Endothelial cell (in vitro differentiated cells): ENCODE measurements at regions not wholly inside any gene's neighbourhood (a gene's known extent, or its start where the extent isn't known, plus 50 kb on each side); places are given as distances from the start of the nearest gene placed in this dataset.

ENCODE experiments used
- DNase-seq: peaks from one replicate; pipeline ENCODE4 v3.0.0; 2021; ENCODE audit warnings: low spot score
- H3K27ac Mint-ChIP-seq: one replicate; pipeline ENCODE4 v1.8.0; 2021; ENCODE audit warnings: mixed read lengths, inconsistent platforms; ENCODE audit not compliant: unreplicated experiment
- H3K27me3 Mint-ChIP-seq: one replicate; pipeline ENCODE4 v1.8.0; 2021; ENCODE audit warnings: mild to moderate bottlenecking, moderate library complexity, mixed read lengths, inconsistent platforms; ENCODE audit not compliant: unreplicated experiment
- H3K36me3 Mint-ChIP-seq: one replicate; pipeline ENCODE4 v1.8.0; 2021; ENCODE audit warnings: mild to moderate bottlenecking, low read depth, mixed read lengths, inconsistent platforms; ENCODE audit not compliant: unreplicated experiment
- H3K4me1 Mint-ChIP-seq: one replicate; pipeline ENCODE4 v1.8.0; 2021; ENCODE audit warnings: mild to moderate bottlenecking, mixed read lengths, inconsistent platforms; ENCODE audit not compliant: unreplicated experiment
- H3K4me3 Mint-ChIP-seq: one replicate; pipeline ENCODE4 v1.8.0; 2021; ENCODE audit warnings: mild to moderate bottlenecking, mixed read lengths, inconsistent platforms; ENCODE audit not compliant: unreplicated experiment
- H3K9me3 Mint-ChIP-seq: one replicate; pipeline ENCODE4 v1.8.0; 2021; ENCODE audit warnings: mixed read lengths, inconsistent platforms; ENCODE audit not compliant: unreplicated experiment
- TF ChIP-seq, protein P1 (sequence below): fragments of 200-600 bp; sonication (generic); IDR thresholded peaks from one replicate; pipeline ENCODE4 v1.5.0; 2021; ENCODE audit warnings: antibody characterized with exemption; ENCODE audit not compliant: unreplicated experiment

DNA sequence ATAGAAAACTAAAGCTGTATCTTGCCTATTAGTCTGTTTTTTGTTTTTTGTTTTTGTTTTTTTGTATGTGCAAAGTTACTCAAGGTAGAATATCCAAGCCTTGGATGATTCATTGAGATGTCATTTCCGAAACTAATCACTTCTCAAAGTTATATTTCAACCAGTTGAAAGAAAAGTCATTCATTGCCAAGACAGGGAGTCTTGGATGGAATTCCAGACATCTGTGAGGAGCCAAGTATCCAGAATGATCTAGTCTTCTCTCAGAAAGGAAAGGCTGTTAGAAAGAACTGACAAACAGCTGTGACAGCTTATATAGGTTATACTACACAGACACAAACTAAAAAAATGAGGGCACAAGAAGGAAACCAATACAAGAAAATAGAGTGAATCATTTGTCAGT lies 141.1 kb upstream of the NDST3 start:
- Mint-ChIP-seq H3K9me3 (no peaks in the 10 kb centered on the region), H3K4me3 (no peak overlapping the region), H3K27me3 (no peaks in the 10 kb centered on the region), H3K4me1 (peaks cover 6% of the 10 kb centered on the region), H3K36me3 (no peaks in the 10 kb centered on the region), H3K27ac (no peak overlapping the region)
- no peak for DNase-seq
- TF ChIP-seq, protein P1, sequence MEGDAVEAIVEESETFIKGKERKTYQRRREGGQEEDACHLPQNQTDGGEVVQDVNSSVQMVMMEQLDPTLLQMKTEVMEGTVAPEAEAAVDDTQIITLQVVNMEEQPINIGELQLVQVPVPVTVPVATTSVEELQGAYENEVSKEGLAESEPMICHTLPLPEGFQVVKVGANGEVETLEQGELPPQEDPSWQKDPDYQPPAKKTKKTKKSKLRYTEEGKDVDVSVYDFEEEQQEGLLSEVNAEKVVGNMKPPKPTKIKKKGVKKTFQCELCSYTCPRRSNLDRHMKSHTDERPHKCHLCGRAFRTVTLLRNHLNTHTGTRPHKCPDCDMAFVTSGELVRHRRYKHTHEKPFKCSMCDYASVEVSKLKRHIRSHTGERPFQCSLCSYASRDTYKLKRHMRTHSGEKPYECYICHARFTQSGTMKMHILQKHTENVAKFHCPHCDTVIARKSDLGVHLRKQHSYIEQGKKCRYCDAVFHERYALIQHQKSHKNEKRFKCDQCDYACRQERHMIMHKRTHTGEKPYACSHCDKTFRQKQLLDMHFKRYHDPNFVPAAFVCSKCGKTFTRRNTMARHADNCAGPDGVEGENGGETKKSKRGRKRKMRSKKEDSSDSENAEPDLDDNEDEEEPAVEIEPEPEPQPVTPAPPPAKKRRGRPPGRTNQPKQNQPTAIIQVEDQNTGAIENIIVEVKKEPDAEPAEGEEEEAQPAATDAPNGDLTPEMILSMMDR, result no peak

DNA sequence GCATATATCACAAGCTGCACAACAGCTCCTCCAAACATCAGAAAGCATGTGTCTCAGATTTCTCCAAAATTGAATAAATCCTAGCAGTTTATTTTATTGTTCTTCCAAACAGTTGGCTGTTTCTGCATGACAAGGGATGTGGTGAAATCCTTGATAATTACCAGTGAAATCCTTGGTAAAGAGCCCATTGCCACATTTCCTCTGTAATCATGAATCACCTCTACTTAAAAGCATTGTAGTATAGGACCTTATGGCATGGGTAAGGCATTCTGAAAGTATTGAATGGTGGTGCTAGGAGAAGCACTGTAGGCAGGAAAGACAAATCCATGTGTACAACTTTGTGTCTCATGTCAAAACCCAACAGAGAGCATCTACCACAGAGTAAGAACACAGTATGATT lies 135.8 kb upstream of the NDST3 start:
- TF ChIP-seq, protein P1, result no peak
- Mint-ChIP-seq H3K4me3 (no peak overlapping the region), H3K36me3 (no peaks in the 10 kb centered on the region), H3K9me3 (no peaks in the 10 kb centered on the region), H3K27me3 (no peaks in the 10 kb centered on the region), H3K4me1 (no peaks in the 10 kb centered on the region), H3K27ac (no peak overlapping the region)
- DNase-seq, result no peak

DNA sequence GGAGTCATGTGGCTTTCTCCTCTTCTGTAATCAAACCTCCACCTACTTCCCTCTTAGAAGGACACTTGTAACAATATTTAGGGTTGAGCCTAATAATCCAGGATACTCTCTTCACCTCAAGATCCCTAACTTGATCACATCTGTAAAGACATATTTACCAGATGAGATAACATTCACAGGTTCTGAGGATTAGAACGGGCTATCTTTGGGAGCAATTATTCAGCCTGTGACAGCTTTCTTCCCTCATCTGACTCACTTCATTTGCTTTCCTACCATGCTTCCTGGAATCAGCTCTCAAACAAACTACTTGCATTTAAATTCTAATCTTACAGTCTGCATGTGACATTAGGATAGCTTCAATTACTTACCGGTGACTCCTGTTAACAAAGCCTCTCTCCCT lies 133.5 kb upstream of the NDST3 start:
- Mint-ChIP-seq H3K9me3 (no peaks in the 10 kb centered on the region), H3K36me3 (no peaks in the 10 kb centered on the region), H3K4me1 (peaks cover 2% of the 10 kb centered on the region), H3K27ac (no peak overlapping the region), H3K4me3 (no peak overlapping the region), H3K27me3 (no peaks in the 10 kb centered on the region)
- no peak for DNase-seq
- TF ChIP-seq, protein P1, result no peak

DNA sequence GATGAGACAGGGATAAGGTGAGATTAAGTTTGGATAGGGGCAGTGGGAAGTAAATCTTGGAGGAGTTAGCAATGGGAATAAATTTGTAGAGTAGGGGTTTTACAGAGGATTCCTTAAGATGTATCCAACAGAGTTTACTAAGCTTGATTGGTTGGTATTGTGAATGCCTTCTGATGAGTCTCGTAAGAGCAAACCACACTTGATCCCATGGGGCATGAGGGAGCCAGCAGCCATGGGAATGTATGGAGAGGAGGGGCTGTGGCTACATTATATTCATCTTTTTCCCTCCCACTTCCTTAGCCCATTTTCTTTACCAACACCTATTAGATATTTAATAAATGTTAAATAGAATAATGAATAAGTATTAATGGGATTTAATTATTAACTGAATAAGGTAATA lies 126.6 kb upstream of the NDST3 start:
- H3K27me3 Mint-ChIP-seq, result no peaks in the 10 kb centered on the region
- DNase-seq, result no peak
- H3K4me3 Mint-ChIP-seq, result no peak overlapping the region
- H3K9me3 Mint-ChIP-seq, result no peaks in the 10 kb centered on the region
- H3K27ac Mint-ChIP-seq, result no peak overlapping the region
- no peaks in the 10 kb centered on the region for H3K36me3 Mint-ChIP-seq
- H3K4me1 Mint-ChIP-seq, result peaks cover 6% of the 10 kb centered on the region
- TF ChIP-seq, protein P1, result no peak

DNA sequence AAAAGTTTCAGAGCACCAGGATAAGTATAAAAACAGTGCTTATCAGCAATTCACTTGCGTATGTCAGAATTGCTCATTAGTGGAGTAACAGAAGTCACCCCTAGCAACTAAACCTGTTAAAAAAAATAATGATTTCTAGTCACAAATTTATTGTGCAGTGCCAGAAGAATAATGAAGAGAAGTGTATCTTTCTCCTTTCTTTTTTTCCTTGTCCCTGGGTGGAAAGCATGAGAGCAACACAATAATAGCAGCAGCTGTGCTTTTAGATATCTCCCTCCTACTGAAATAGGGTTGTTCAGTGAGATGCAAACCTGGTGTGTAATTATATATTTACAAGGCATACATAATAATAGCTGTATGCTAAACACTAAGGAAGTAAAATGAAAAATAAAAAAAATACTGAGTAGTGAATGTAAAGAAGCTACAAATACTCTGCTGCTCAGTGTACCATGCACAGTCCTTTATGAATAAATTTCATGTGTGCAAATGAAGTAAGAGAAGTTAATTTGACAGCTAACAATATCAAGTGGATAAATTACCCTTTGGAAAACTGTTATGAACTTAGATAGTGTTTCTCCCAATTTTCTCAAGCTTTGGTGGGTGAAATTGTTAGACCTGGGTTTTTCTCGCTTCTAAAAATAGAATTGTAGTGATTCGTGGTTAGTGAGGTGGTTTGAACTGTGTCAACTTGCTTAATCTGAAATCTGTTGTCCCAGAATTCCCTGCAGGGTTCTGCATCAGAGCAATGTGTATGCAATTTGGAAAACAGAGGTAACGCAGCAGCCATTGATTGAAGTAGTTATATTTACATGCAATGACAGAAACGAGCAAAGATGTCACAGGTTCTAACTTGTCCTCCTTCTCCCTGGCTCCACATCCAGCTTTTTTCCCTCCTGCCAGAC lies 125.7 kb upstream of the NDST3 start:
- no peaks in the 10 kb centered on the region for H3K36me3 Mint-ChIP-seq
- no peak overlapping the region for H3K27ac Mint-ChIP-seq
- peaks cover 6% of the 10 kb centered on the region for H3K4me1 Mint-ChIP-seq
- no peaks in the 10 kb centered on the region for H3K9me3 Mint-ChIP-seq
- DNase-seq, result no peak
- no peaks in the 10 kb centered on the region for H3K27me3 Mint-ChIP-seq
- H3K4me3 Mint-ChIP-seq, result no peak overlapping the region
- TF ChIP-seq, protein P1, result no peak
